Astrocyte (in vitro differentiated cells and primary cell): ENCODE measurements at regions not wholly inside any gene's neighbourhood (a gene's known extent, or its start where the extent isn't known, plus 50 kb on each side); places are given as distances from the start of the nearest gene placed in this dataset.

Source experiments
- DNase-seq: peaks from one replicate; pipeline ENCODE4 v3.0.0-alpha.2; 2010; ENCODE audit warnings: low read depth
- FAIRE-seq: peaks from 2 replicates; lab custom pipeline; 2011; peaks lifted over from hg19 to GRCh38; lab: Jason Lieb, UNC
- H2AFZ ChIP-seq: 2 replicates; pipeline ENCODE4 v1.6.0; 2012; ENCODE audit warnings: low read depth, low read length, inconsistent platforms
- H3K27ac ChIP-seq: 2 replicates; pipeline ENCODE4 v1.5.1; 2011; ENCODE audit warnings: low read depth, low read length, inconsistent platforms
- H3K27me3 ChIP-seq: 2 replicates; pipeline ENCODE4 v1.6.0; 2011; ENCODE audit warnings: low read length, inconsistent platforms; ENCODE audit not compliant: insufficient read depth
- H3K36me3 ChIP-seq: 2 replicates; pipeline ENCODE4 v1.5.1; 2011; ENCODE audit warnings: low read length, inconsistent platforms; ENCODE audit not compliant: insufficient read depth
- H3K4me1 ChIP-seq: 2 replicates; pipeline ENCODE4 v1.5.1; 2011; ENCODE audit warnings: low read length, inconsistent platforms; ENCODE audit not compliant: insufficient read depth
- H3K4me2 ChIP-seq: 2 replicates; pipeline ENCODE4 v1.6.0; 2012; ENCODE audit warnings: low read length, inconsistent platforms
- H3K4me3 ChIP-seq: 2 replicates; pipeline ENCODE4 v1.5.1; 2011; ENCODE audit warnings: low read depth, mild to moderate bottlenecking, low read length, inconsistent platforms; ENCODE audit not compliant: insufficient read depth
- H3K79me2 ChIP-seq: 2 replicates; pipeline ENCODE4 v1.6.0; 2012; ENCODE audit warnings: mild to moderate bottlenecking, low read length, inconsistent platforms; ENCODE audit not compliant: insufficient read depth
- H3K9ac ChIP-seq: 2 replicates; pipeline ENCODE4 v1.6.0; 2012; ENCODE audit warnings: mild to moderate bottlenecking, low read length, inconsistent platforms
- H3K9me3 ChIP-seq: 2 replicates; pipeline ENCODE4 v1.5.1; 2012; ENCODE audit warnings: low read depth, mild to moderate bottlenecking, low read length, inconsistent platforms; ENCODE audit not compliant: insufficient read depth
- H4K20me1 ChIP-seq: 2 replicates; pipeline ENCODE4 v1.6.0; 2012; ENCODE audit warnings: low read length, inconsistent platforms; ENCODE audit not compliant: insufficient read depth
- H3K27ac Mint-ChIP-seq: one replicate; pipeline ENCODE4 v1.8.0; 2021; ENCODE audit warnings: mild to moderate bottlenecking, mixed read lengths; ENCODE audit not compliant: unreplicated experiment
- H3K27me3 Mint-ChIP-seq: one replicate; pipeline ENCODE4 v1.8.0; 2021; ENCODE audit warnings: low read depth, mixed read lengths; ENCODE audit not compliant: unreplicated experiment
- H3K36me3 Mint-ChIP-seq: one replicate; pipeline ENCODE4 v1.8.0; 2021; ENCODE audit warnings: low read depth, mixed read lengths; ENCODE audit not compliant: unreplicated experiment
- H3K4me1 Mint-ChIP-seq: one replicate; pipeline ENCODE4 v1.8.0; 2021; ENCODE audit warnings: low read depth, mixed read lengths; ENCODE audit not compliant: unreplicated experiment
- H3K4me3 Mint-ChIP-seq: one replicate; pipeline ENCODE4 v1.8.0; 2021; ENCODE audit warnings: mild to moderate bottlenecking, moderate library complexity, mixed read lengths; ENCODE audit not compliant: unreplicated experiment
- H3K9me3 Mint-ChIP-seq: one replicate; pipeline ENCODE4 v1.8.0; 2021; ENCODE audit warnings: mild to moderate bottlenecking, mixed read lengths; ENCODE audit not compliant: unreplicated experiment
- CTCF ChIP-seq: IDR thresholded peaks from 2 replicates; pipeline ENCODE4 v1.5.1; 2011; ENCODE audit warnings: low read depth, mild to moderate bottlenecking, inconsistent platforms, low read length, moderate library complexity; ENCODE audit not compliant: insufficient read depth
- EZH2 ChIP-seq: IDR thresholded peaks from 2 replicates; pipeline ENCODE4 v1.6.1; 2012; ENCODE audit warnings: mild to moderate bottlenecking, low read length, inconsistent platforms; ENCODE audit not compliant: insufficient read depth

- H3K27me3 Mint-ChIP-seq: no peaks in the 10 kb centered on the region
- DNase-seq: no peak
- Histone ChIP-seq H3K79me2 (peaks cover 57% of the 10 kb centered on the region), H3K9me3 (no peaks in the 10 kb centered on the region), H3K36me3 (peaks cover 66% of the 10 kb centered on the region), H3K4me1 (no peaks in the 10 kb centered on the region), H3K4me3 (no peak overlapping the region), H2AFZ (no peak overlapping the region), H3K27ac (no peak overlapping the region), H3K27me3 (no peaks in the 10 kb centered on the region), H3K9ac (no peak overlapping the region), H4K20me1 (peaks cover 71% of the 10 kb centered on the region), H3K4me2 (no peak overlapping the region)
- H3K4me3 Mint-ChIP-seq: peak overlapping the region; percentile 55
- H3K9me3 Mint-ChIP-seq: peaks cover 1% of the 10 kb centered on the region
- no peak for TF ChIP-seq CTCF
- no peak for TF ChIP-seq EZH2
- peaks cover 32% of the 10 kb centered on the region for H3K4me1 Mint-ChIP-seq
- FAIRE-seq: no peak
- peak overlapping the region; percentile 77 for H3K27ac Mint-ChIP-seq
- peaks cover 26% of the 10 kb centered on the region for H3K36me3 Mint-ChIP-seq
These were observed 138.9 kb upstream of the KLF14 start for GRCh38 chr7:130872756-130873448.

- H4K20me1 ChIP-seq: peaks cover 73% of the 10 kb centered on the region
- peaks cover 9% of the 10 kb centered on the region for H3K4me1 ChIP-seq
These were observed 140.3 kb upstream of the KLF14 start for GRCh38 chr7:130874071-130874915.

More at GRCh38 chr7:130874071-130874915, 140.3 kb upstream of the KLF14 start:
- Mint-ChIP-seq H3K9me3 (peaks cover 1% of the 10 kb centered on the region), H3K4me1 (peaks cover 38% of the 10 kb centered on the region), H3K27ac (peak overlapping the region; percentile 81), H3K36me3 (peaks cover 33% of the 10 kb centered on the region), H3K4me3 (peak overlapping the region; percentile 34), H3K27me3 (no peaks in the 10 kb centered on the region)
- no peak overlapping the region for H3K4me3 ChIP-seq
- FAIRE-seq (no peak), DNase-seq (no peak)
- no peak for TF ChIP-seq EZH2
- no peak for TF ChIP-seq CTCF
- H3K79me2 ChIP-seq: peaks cover 71% of the 10 kb centered on the region
- H2AFZ ChIP-seq: no peak overlapping the region
- H3K27ac ChIP-seq: no peak overlapping the region
- H3K9me3 ChIP-seq: no peaks in the 10 kb centered on the region
- H3K9ac ChIP-seq: no peak overlapping the region
- H3K27me3 ChIP-seq: no peaks in the 10 kb centered on the region
- H3K36me3 ChIP-seq: peaks cover 73% of the 10 kb centered on the region
- H3K4me2 ChIP-seq: no peak overlapping the region
